K562 (cell line): ENCODE measurements at regions not wholly inside any gene's neighbourhood (a gene's known extent, or its start where the extent isn't known, plus 50 kb on each side); places are given as distances from the start of the nearest gene placed in this dataset.

Experiments used
- ATAC-seq: fragments of 200-7000 bp; cut with Tn5 transposase; 3 replicates; pipeline ENCODE4 v1.9.1; 2020; ENCODE audit warnings: moderate library complexity
- BruUV-seq: library from RNA; stranded (reverse); fragments of 400-500 nt; replicated peaks from 2 replicates; lab custom pipeline; 2021; lab: Mats Ljungman, UMichigan
- CTCF ChIA-PET: fragments of 300-600 bp; formaldehyde crosslinking; extraction: SDS; loops from one replicate; lab custom pipeline; 2021; ENCODE audit warnings: low intra/inter-chr PET ratio; lab: Yijun Ruan, JAX
- POLR2A ChIA-PET: fragments of 300-600, 350-650 bp; sonication (Branson Sonifier 250); formaldehyde crosslinking; extraction: SDS; loops from one replicate; lab custom pipeline; 2021; ENCODE audit warnings: antibody characterized with exemption, inconsistent platforms; lab: Yijun Ruan, JAX
- DNase-seq, 4 experiments: peaks; one replicate each; pipeline versions ENCODE4 v3.0.0 to v3.0.0-alpha.2; 2011 to 2018; ENCODE audit warnings: low spot score in 3 of 4, mixed read lengths in 3 of 4; ENCODE audit errors: extremely low read depth in 1 of 4
- FAIRE-seq: peaks from 2 replicates; lab custom pipeline; 2011; peaks lifted over from hg19 to GRCh38; lab: Jason Lieb, UNC
- H2AFZ ChIP-seq: 2 replicates; pipeline ENCODE4 v1.6.0; 2011; ENCODE audit warnings: low read depth, low read length, control low read depth, inconsistent platforms
- H3K27ac ChIP-seq: fragments of 200-600 bp; 3 replicates; pipeline ENCODE4 v1.8.0; 2011; ENCODE audit warnings: low read depth, mild to moderate bottlenecking, control low read depth, inconsistent platforms, low read length, moderate library complexity, mixed read lengths; ENCODE audit errors: extremely low read depth
- H3K27me3 ChIP-seq, 2 experiments: fragments of 300-600 bp in 1 of 2; 2 replicates in 1 of 2; 3 replicates in 1 of 2; pipeline versions ENCODE4 v1.6.0 to v1.8.0; 2011; ENCODE audit warnings: inconsistent platforms in 2 of 2, low read length in 2 of 2, mild to moderate bottlenecking in 1 of 2, mixed read lengths in 1 of 2, moderate library complexity in 1 of 2; ENCODE audit not compliant: control insufficient read depth in 2 of 2, insufficient read depth in 2 of 2
- H3K36me3 ChIP-seq: fragments of 300-600 bp; 3 replicates; pipeline ENCODE4 v1.8.0; 2011; ENCODE audit warnings: mild to moderate bottlenecking, low read length, inconsistent platforms; ENCODE audit not compliant: control insufficient read depth, insufficient read depth
- H3K4me1 ChIP-seq, 2 experiments: fragments of 200-600 bp in 1 of 2; replicated peaks in 1 of 2; 2 replicates in 1 of 2; 3 replicates in 1 of 2; pipeline versions ENCODE4 v1.5.1 to v1.8.0; 2011; ENCODE audit warnings: inconsistent platforms in 2 of 2, low read length in 2 of 2, mild to moderate bottlenecking in 1 of 2, mixed read lengths in 1 of 2, moderate library complexity in 1 of 2; ENCODE audit not compliant: control insufficient read depth in 2 of 2, insufficient read depth in 2 of 2
- H3K4me2 ChIP-seq: 2 replicates; pipeline ENCODE4 v1.6.1; 2011; ENCODE audit warnings: low read length, control low read depth, inconsistent platforms, mixed read lengths; ENCODE audit not compliant: insufficient read depth
- H3K4me3 ChIP-seq: fragments of 200-600 bp; sonication (generic), shearing (Covaris generic); 2 replicates; pipeline ENCODE4 v1.5.1; 2016; ENCODE audit warnings: control low read depth, inconsistent platforms
- H3K79me2 ChIP-seq: fragments of 200-600 bp; 3 replicates; pipeline ENCODE4 v1.8.0; 2011; ENCODE audit warnings: low read length, inconsistent platforms; ENCODE audit not compliant: control insufficient read depth, insufficient read depth
- H3K9ac ChIP-seq, 2 experiments: 2 replicates each; pipeline versions ENCODE4 v1.6.0 to v1.6.1; 2011; ENCODE audit warnings: low read depth in 2 of 2, low read length in 2 of 2, control low read depth in 1 of 2, inconsistent platforms in 1 of 2, mild to moderate bottlenecking in 1 of 2, mixed read lengths in 1 of 2; ENCODE audit not compliant: insufficient read depth in 1 of 2
- H3K9me1 ChIP-seq: one replicate; pipeline ENCODE4 v1.6.0; 2011; ENCODE audit warnings: inconsistent platforms, mild to moderate bottlenecking, low read length, moderate library complexity; ENCODE audit not compliant: control insufficient read depth, insufficient read depth
- H3K9me3 ChIP-seq: replicated peaks from 2 replicates; pipeline ENCODE4 v1.5.1; 2011; ENCODE audit warnings: low read depth, low read length, inconsistent platforms; ENCODE audit not compliant: control insufficient read depth, insufficient read depth
- H4K20me1 ChIP-seq: replicated peaks from 2 replicates; pipeline ENCODE4 v1.6.1; 2011; ENCODE audit warnings: low read length, inconsistent platforms, mixed read lengths; ENCODE audit not compliant: control insufficient read depth, insufficient read depth
- FOS ChIP-seq: IDR thresholded peaks from 3 replicates; pipeline ENCODE4 v1.6.1; 2011; ENCODE audit not compliant: insufficient read length; ENCODE audit errors: extremely low read depth
- FOXJ2 ChIP-seq: fragments of 200-800 bp; sonication (Bioruptor generic); IDR thresholded peaks from 2 replicates; pipeline ENCODE4 v1.6.1; 2016; ENCODE audit warnings: missing genetic modification characterization, missing compliant biosample characterization
- KAT8 ChIP-seq: fragments of 450-650 bp; IDR thresholded peaks from 2 replicates; pipeline ENCODE4 v1.6.1; 2016; ENCODE audit warnings: low read depth, mild to moderate bottlenecking
- KHSRP ChIP-seq: fragments of 450-650 bp; IDR thresholded peaks from 2 replicates; pipeline ENCODE4 v1.6.1; 2017
- KLF1 ChIP-seq: fragments of 450-650 bp; IDR thresholded peaks from 2 replicates; pipeline ENCODE4 v1.6.1; 2016; ENCODE audit warnings: missing genetic modification characterization, missing compliant biosample characterization
- MTA2 ChIP-seq: fragments of 450-650 bp; IDR thresholded peaks from 2 replicates; pipeline ENCODE4 v1.6.1; 2016; ENCODE audit warnings: low read depth
- MTF1 ChIP-seq: fragments of 250-450 bp; sonication (Bioruptor Pico); IDR thresholded peaks from 2 replicates; pipeline ENCODE4 v1.9.0; 2021; ENCODE audit warnings: moderate library complexity, mild to moderate bottlenecking, inconsistent platforms, borderline replicate concordance
- NFE2 ChIP-seq: IDR thresholded peaks from 2 replicates; pipeline ENCODE4 v1.6.1; 2014; ENCODE audit warnings: antibody characterized with exemption, low read depth
- SP1 ChIP-seq: sonication (generic); formaldehyde crosslinking; IDR thresholded peaks from 2 replicates; pipeline ENCODE4 v1.8.1; 2022; ENCODE audit warnings: mild to moderate bottlenecking, missing genetic modification reagents
- STAT5B ChIP-seq: fragments of 250-450 bp; sonication (Bioruptor Pico); IDR thresholded peaks from 2 replicates; pipeline ENCODE4 v1.8.0; 2021; ENCODE audit warnings: mild to moderate bottlenecking, inconsistent platforms
- ZNF263 ChIP-seq: sonication (generic); formaldehyde crosslinking; IDR thresholded peaks from 2 replicates; pipeline ENCODE4 v1.8.0; 2022; ENCODE audit warnings: mild to moderate bottlenecking, missing genetic modification reagents, borderline replicate concordance
- ZNF324 ChIP-seq: fragments of 250-450 bp; sonication (Bioruptor Pico); IDR thresholded peaks from 2 replicates; pipeline ENCODE4 v1.4.0; 2020; ENCODE audit warnings: mild to moderate bottlenecking
- ZNF384 ChIP-seq: IDR thresholded peaks from 2 replicates; pipeline ENCODE4 v1.6.1; 2012; ENCODE audit warnings: low read depth, low read length, improper control_type of control experiment
- ZNF668 ChIP-seq: fragments of 250-450 bp; sonication (Bioruptor Pico); IDR thresholded peaks from 2 replicates; pipeline ENCODE4 v1.8.0; 2022; ENCODE audit warnings: mild to moderate bottlenecking, inconsistent platforms
- WGBS: fragments of 100-300 bp; shearing (Covaris generic); methylation state at CpG from one replicate; pipeline ENCODE4 v1.1.6; 2016; ENCODE audit warnings: low coverage, mixed read lengths; ENCODE audit not compliant: insufficient coverage; ENCODE audit errors: missing lambda C conversion rate; 5-methylcytosine and 5-hydroxymethylcytosine counted together
- in situ Hi-C: fragments of 300-500 bp; cut with MboI; formaldehyde crosslinking; loops from 4 replicates; pipeline ENCODE4 v1.15.0; 2018; ENCODE audit warnings: inconsistent platforms, mixed read lengths
- intact Hi-C: fragments of 100-400 bp; cut with micrococcal nuclease; formaldehyde crosslinking; loops from 2 replicates; pipeline ENCODE4 v1.14.2; 2022
- TF ChIP-seq, protein P1 (sequence below): fragments of 250-450 bp; sonication (Bioruptor Pico); IDR thresholded peaks from 2 replicates; pipeline ENCODE4 v1.5.0; 2021
- TF ChIP-seq, protein P2 (sequence below): sonication (generic); formaldehyde crosslinking; IDR thresholded peaks from 2 replicates; pipeline ENCODE4 v1.5.0; 2020; ENCODE audit warnings: missing genetic modification reagents
- TF ChIP-seq, protein P3 (sequence below), 2 experiments: fragments of 450-650 bp; conservative IDR thresholded peaks; 2 replicates each; pipeline ENCODE4 v1.6.1; 2017; ENCODE audit warnings: mild to moderate bottlenecking in 2 of 2, moderate library complexity in 2 of 2
- TF ChIP-seq, protein P4 (sequence below): fragments of 450-650 bp; formaldehyde crosslinking; IDR thresholded peaks from 2 replicates; pipeline ENCODE4 v1.4.0; 2020; ENCODE audit warnings: mild to moderate bottlenecking, moderate library complexity

DNA sequence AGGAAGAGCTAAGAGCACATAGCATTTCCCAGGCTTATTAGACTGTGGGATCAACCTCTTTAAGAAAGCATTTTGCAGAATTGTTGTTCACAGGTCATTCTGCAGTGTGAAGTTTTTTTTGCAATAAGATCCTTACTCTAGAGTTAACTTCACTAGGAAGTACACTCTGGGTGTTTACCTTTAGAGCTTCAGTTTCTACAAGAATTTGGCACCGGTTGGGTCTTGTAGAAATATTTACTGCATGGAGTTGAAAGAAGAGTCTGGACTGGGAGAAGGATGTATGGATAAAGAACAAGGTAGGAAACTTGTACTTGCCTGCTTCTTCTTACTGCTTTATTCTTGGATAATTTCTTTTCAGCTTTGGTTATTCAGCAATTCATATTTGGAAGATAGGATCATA, 944.9 kb upstream of the GYPC start:
- DNase-seq (no peak), FAIRE-seq (no peak), ATAC-seq (no peak)
- Histone ChIP-seq H3K4me2 (no peak overlapping the region), H3K27ac (no peak overlapping the region), H3K9me3 (no peaks in the 10 kb centered on the region), H2AFZ (no peak overlapping the region), H4K20me1 (no peaks in the 10 kb centered on the region), H3K4me1 (no peaks in the 10 kb centered on the region), H3K36me3 (no peaks in the 10 kb centered on the region), H3K9me1 (no peaks in the 10 kb centered on the region), H3K27me3 (no peaks in the 10 kb centered on the region), H3K9ac (no peak overlapping the region), H3K79me2 (no peaks in the 10 kb centered on the region), H3K4me3 (no peak overlapping the region)
- TF ChIP-seq ZNF263 (CRISPR knock-in tag): no peak
- no peak for TF ChIP-seq KLF1 (tag)
- TF ChIP-seq STAT5B (CRISPR knock-in tag): no peak
- no peak for TF ChIP-seq ZNF324
- no peak for TF ChIP-seq FOXJ2 (tag)
- TF ChIP-seq ZNF668 (CRISPR knock-in tag): no peak
- TF ChIP-seq, protein P1, sequence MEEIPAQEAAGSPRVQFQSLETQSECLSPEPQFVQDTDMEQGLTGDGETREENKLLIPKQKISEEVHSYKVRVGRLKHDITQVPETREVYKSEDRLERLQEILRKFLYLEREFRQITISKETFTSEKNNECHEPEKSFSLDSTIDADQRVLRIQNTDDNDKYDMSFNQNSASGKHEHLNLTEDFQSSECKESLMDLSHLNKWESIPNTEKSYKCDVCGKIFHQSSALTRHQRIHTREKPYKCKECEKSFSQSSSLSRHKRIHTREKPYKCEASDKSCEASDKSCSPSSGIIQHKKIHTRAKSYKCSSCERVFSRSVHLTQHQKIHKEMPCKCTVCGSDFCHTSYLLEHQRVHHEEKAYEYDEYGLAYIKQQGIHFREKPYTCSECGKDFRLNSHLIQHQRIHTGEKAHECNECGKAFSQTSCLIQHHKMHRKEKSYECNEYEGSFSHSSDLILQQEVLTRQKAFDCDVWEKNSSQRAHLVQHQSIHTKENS (CRISPR knock-in tag): no peak
- no peak for TF ChIP-seq KHSRP
- TF ChIP-seq MTF1: no peak
- TF ChIP-seq SP1 (CRISPR knock-in tag): no peak
- TF ChIP-seq, protein P2, sequence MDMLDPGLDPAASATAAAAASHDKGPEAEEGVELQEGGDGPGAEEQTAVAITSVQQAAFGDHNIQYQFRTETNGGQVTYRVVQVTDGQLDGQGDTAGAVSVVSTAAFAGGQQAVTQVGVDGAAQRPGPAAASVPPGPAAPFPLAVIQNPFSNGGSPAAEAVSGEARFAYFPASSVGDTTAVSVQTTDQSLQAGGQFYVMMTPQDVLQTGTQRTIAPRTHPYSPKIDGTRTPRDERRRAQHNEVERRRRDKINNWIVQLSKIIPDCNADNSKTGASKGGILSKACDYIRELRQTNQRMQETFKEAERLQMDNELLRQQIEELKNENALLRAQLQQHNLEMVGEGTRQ (CRISPR knock-in tag): no peak
- no peak for TF ChIP-seq NFE2
- no peak for TF ChIP-seq FOS
- TF ChIP-seq ZNF384: no peak
- TF ChIP-seq, protein P3, sequence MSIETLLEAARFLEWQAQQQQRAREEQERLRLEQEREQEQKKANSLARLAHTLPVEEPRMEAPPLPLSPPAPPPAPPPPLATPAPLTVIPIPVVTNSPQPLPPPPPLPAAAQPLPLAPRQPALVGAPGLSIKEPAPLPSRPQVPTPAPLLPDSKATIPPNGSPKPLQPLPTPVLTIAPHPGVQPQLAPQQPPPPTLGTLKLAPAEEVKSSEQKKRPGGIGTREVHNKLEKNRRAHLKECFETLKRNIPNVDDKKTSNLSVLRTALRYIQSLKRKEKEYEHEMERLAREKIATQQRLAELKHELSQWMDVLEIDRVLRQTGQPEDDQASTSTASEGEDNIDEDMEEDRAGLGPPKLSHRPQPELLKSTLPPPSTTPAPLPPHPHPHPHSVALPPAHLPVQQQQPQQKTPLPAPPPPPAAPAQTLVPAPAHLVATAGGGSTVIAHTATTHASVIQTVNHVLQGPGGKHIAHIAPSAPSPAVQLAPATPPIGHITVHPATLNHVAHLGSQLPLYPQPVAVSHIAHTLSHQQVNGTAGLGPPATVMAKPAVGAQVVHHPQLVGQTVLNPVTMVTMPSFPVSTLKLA (conservative IDR thresholded peaks at IDR 0.05): no peak
- TF ChIP-seq, protein P4, sequence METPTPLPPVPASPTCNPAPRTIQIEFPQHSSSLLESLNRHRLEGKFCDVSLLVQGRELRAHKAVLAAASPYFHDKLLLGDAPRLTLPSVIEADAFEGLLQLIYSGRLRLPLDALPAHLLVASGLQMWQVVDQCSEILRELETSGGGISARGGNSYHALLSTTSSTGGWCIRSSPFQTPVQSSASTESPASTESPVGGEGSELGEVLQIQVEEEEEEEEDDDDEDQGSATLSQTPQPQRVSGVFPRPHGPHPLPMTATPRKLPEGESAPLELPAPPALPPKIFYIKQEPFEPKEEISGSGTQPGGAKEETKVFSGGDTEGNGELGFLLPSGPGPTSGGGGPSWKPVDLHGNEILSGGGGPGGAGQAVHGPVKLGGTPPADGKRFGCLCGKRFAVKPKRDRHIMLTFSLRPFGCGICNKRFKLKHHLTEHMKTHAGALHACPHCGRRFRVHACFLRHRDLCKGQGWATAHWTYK (CRISPR knock-in tag): no peak
- no peak for TF ChIP-seq MTA2
- no peak for TF ChIP-seq KAT8
- intact Hi-C loops: no loop called here
- in situ Hi-C loops: no loop called here
- POLR2A ChIA-PET: interaction anchor here (0.5 kb wide), 1 partner anchor 1050 kb away, joined by 3 read pairs; no protein-coding TSS in a partner anchor
- CTCF ChIA-PET: no interaction called here
- no TSS peak for BruUV-seq
- 7% methylated on average over 1 of the region's 1 CpG for WGBS
